ENCODE measurements at regions not wholly inside any gene's neighbourhood (a gene's known extent, or its start where the extent isn't known, plus 50 kb on each side); places are given as distances from the start of the nearest gene placed in this dataset.

GRCh38 chr9:80892703-80893102 lies 796.6 kb downstream of the TLE1 start:
- no peak overlapping the region for H3K27ac Mint-ChIP-seq (ENCODE audit: unreplicated experiment)
- H3K27me3 Mint-ChIP-seq (ENCODE audit: unreplicated experiment) = no peaks in the 10 kb centered on the region
- H3K4me3 Mint-ChIP-seq (ENCODE audit: unreplicated experiment) = no peak overlapping the region
- no peak for TF ChIP-seq CTCF (IDR thresholded peaks at IDR 0.05; ENCODE audit: partially characterized antibody, unreplicated experiment)
- no peak for DNase-seq
- no peaks in the 10 kb centered on the region for H3K4me1 Mint-ChIP-seq (ENCODE audit: low read depth, unreplicated experiment)
- H3K9me3 Mint-ChIP-seq (ENCODE audit: unreplicated experiment) = no peaks in the 10 kb centered on the region
- H3K36me3 Mint-ChIP-seq (ENCODE audit: unreplicated experiment) = peaks cover 3% of the 10 kb centered on the region

DNA sequence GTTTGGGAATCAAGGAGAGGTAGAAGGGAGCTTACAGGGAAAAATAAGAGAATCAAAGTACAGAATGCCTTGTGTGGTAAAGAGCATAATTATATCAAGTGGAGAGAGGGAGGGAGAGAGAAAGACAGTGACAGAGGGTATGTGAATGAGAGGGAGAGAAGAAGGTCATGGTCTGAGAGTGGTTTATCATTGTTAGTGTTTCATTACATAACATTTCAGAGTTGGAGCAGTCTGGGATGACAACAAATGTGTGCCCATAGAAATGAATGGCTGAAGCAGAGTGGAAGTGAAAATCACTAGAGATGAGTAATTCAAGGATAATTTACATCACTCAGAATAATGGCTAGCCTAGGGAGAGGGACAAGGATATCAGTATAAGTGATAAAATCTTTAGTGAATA lies 799.2 kb downstream of the TLE1 start:
- Mint-ChIP-seq H3K27ac (ENCODE audit: unreplicated experiment) (no peak overlapping the region), H3K9me3 (ENCODE audit: unreplicated experiment) (no peaks in the 10 kb centered on the region), H3K4me3 (ENCODE audit: unreplicated experiment) (no peak overlapping the region), H3K36me3 (ENCODE audit: unreplicated experiment) (peaks cover 2% of the 10 kb centered on the region), H3K27me3 (ENCODE audit: unreplicated experiment) (no peaks in the 10 kb centered on the region), H3K4me1 (ENCODE audit: low read depth, unreplicated experiment) (peaks cover 3% of the 10 kb centered on the region)
- TF ChIP-seq CTCF (IDR thresholded peaks at IDR 0.05; ENCODE audit: partially characterized antibody, unreplicated experiment) = no peak
- DNase-seq = no peak

- no peaks in the 10 kb centered on the region for H3K27me3 Mint-ChIP-seq (ENCODE audit: unreplicated experiment)
- no peaks in the 10 kb centered on the region for H3K9me3 Mint-ChIP-seq (ENCODE audit: unreplicated experiment)
- no peak overlapping the region for H3K4me3 Mint-ChIP-seq (ENCODE audit: unreplicated experiment)
- H3K27ac Mint-ChIP-seq (ENCODE audit: unreplicated experiment) = no peak overlapping the region
- peaks cover 24% of the 10 kb centered on the region for H3K4me1 Mint-ChIP-seq (ENCODE audit: low read depth, unreplicated experiment)
- peak; percentile 13 for DNase-seq
- TF ChIP-seq CTCF (IDR thresholded peaks at IDR 0.05; ENCODE audit: partially characterized antibody, unreplicated experiment) = no peak
- H3K36me3 Mint-ChIP-seq (ENCODE audit: unreplicated experiment) = no peaks in the 10 kb centered on the region
These were observed 803.5 kb downstream of the TLE1 start for GRCh38 chr9:80885894-80886293.

- Mint-ChIP-seq H3K27ac (ENCODE audit: unreplicated experiment) (no peak overlapping the region), H3K36me3 (ENCODE audit: unreplicated experiment) (no peaks in the 10 kb centered on the region)
- no peak for DNase-seq
These were observed 805.3 kb downstream of the TLE1 start for GRCh38 chr9:80883826-80884579.

More at GRCh38 chr9:80883826-80884579, 805.3 kb downstream of the TLE1 start:
- H3K27me3 Mint-ChIP-seq (ENCODE audit: unreplicated experiment) = no peaks in the 10 kb centered on the region
- peaks cover 24% of the 10 kb centered on the region for H3K4me1 Mint-ChIP-seq (ENCODE audit: low read depth, unreplicated experiment)
- no peaks in the 10 kb centered on the region for H3K9me3 Mint-ChIP-seq (ENCODE audit: unreplicated experiment)
- TF ChIP-seq CTCF (IDR thresholded peaks at IDR 0.05; ENCODE audit: partially characterized antibody, unreplicated experiment) = no peak
- H3K4me3 Mint-ChIP-seq (ENCODE audit: unreplicated experiment) = no peak overlapping the region
